ENCODE measurements at regions not wholly inside any gene's neighbourhood (a gene's known extent, or its start where the extent isn't known, plus 50 kb on each side); places are given as distances from the start of the nearest gene placed in this dataset.

GRCh38 chr11:115085461-115086210 lies 407.3 kb downstream of the NXPE2 start:
- no peaks in the 10 kb centered on the region for H3K36me3 ChIP-seq

GRCh38 chr11:115087791-115088190 lies 409.5 kb downstream of the NXPE2 start:
- no peak for TF ChIP-seq POLR2A (IDR thresholded peaks at IDR 0.05)
- no peak for TF ChIP-seq CTCF (IDR thresholded peaks at IDR 0.05)
- TF ChIP-seq POLR2AphosphoS5 (IDR thresholded peaks at IDR 0.05; ENCODE audit: insufficient read depth in 1 of 2, low read depth in 1 of 2) = no peak
- H3K27ac ChIP-seq = no peak overlapping the region
- H3K4me1 ChIP-seq = no peaks in the 10 kb centered on the region
- H3K4me3 ChIP-seq = no peak overlapping the region
- H3K9me3 ChIP-seq = no peaks in the 10 kb centered on the region
- no peak for DNase-seq (ENCODE audit: extremely low spot score in 2 of 2)
- H3K36me3 ChIP-seq = no peaks in the 10 kb centered on the region
- no peaks in the 10 kb centered on the region for H3K27me3 ChIP-seq
- intact Hi-C loops (cut with DNase I) = no loop called here

More at GRCh38 chr11:115085461-115086210, 407.3 kb downstream of the NXPE2 start:
- no peak overlapping the region for H3K27ac ChIP-seq
- H3K27me3 ChIP-seq = no peaks in the 10 kb centered on the region
- no peaks in the 10 kb centered on the region for H3K4me1 ChIP-seq
- no peak for TF ChIP-seq CTCF (IDR thresholded peaks at IDR 0.05)
- TF ChIP-seq POLR2A (IDR thresholded peaks at IDR 0.05) = no peak
- no peak for TF ChIP-seq POLR2AphosphoS5 (IDR thresholded peaks at IDR 0.05; ENCODE audit: insufficient read depth in 1 of 2, low read depth in 1 of 2)
- no peaks in the 10 kb centered on the region for H3K9me3 ChIP-seq
- H3K4me3 ChIP-seq = no peak overlapping the region
- no peak for DNase-seq (ENCODE audit: extremely low spot score in 2 of 2)
- intact Hi-C loops (cut with DNase I) = no loop called here

DNA sequence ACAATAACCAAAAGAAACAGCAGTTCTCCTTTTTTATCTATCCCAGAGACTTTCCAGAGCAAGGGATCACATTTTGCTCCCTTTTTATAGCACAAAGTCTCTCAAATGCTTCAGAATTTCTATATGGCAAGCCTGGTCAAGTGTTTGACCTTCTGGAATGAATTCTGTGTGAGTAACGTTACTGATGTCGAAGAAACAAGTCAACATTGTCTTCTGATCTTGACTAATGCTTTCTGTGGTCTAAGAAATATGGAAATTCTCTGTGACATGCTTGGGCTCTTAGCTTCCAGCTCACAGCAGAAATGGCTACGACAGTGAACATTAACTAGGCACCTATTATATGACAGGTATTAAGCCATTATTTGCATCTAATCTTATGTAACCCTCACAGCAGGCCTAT lies 411.7 kb downstream of the CADM1 start:
- H3K27ac ChIP-seq = no peak overlapping the region
- DNase-seq (ENCODE audit: extremely low spot score in 2 of 2) = no peak
- H3K4me1 ChIP-seq = no peaks in the 10 kb centered on the region
- H3K4me3 ChIP-seq = no peak overlapping the region
- TF ChIP-seq POLR2AphosphoS5 (IDR thresholded peaks at IDR 0.05; ENCODE audit: insufficient read depth in 1 of 2, low read depth in 1 of 2) = no peak
- no peak for TF ChIP-seq POLR2A (IDR thresholded peaks at IDR 0.05)
- no peak for TF ChIP-seq CTCF (IDR thresholded peaks at IDR 0.05)
- H3K27me3 ChIP-seq = no peaks in the 10 kb centered on the region
- intact Hi-C loops (cut with DNase I) = no loop called here
- no peaks in the 10 kb centered on the region for H3K9me3 ChIP-seq
- no peaks in the 10 kb centered on the region for H3K36me3 ChIP-seq

DNA sequence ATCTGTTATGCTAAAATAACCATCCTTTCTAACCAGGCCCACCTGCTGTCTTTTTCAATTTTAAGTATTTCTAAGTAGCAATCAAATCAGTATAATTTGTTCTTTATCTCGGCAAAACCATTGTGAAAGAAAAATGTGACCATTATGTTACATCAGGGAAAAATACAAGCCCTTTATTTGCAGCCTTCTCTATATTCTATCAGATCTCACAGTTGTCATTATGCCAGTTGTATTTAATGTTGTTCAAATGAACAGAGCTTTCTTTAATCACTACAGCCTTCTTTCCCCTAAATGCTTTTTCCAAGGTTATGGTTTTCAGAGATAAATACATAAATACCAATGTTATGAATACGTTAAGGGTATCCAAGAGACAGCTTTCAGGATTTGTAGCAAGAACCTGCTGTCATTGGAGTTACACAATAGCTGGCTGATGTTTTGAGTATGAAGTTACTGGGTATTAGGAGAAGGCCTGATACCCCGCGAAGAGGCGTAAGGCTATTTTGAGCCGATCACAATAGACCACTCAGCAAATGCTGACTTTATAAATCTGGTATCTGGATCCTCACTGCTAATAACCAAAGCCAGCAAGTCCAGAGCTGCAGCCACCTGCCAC lies 406.3 kb downstream of the CADM1 start:
- no peaks in the 10 kb centered on the region for H3K9me3 ChIP-seq
- intact Hi-C loops (cut with DNase I) = no loop called here
- DNase-seq (ENCODE audit: extremely low spot score in 2 of 2) = no peak
- TF ChIP-seq POLR2A (IDR thresholded peaks at IDR 0.05) (no peak), POLR2AphosphoS5 (IDR thresholded peaks at IDR 0.05; ENCODE audit: insufficient read depth in 1 of 2, low read depth in 1 of 2) (no peak)
- H3K36me3 ChIP-seq = no peaks in the 10 kb centered on the region
- no peak overlapping the region for H3K4me3 ChIP-seq
- no peaks in the 10 kb centered on the region for H3K4me1 ChIP-seq
- no peaks in the 10 kb centered on the region for H3K27me3 ChIP-seq
- H3K27ac ChIP-seq = no peak overlapping the region

DNA sequence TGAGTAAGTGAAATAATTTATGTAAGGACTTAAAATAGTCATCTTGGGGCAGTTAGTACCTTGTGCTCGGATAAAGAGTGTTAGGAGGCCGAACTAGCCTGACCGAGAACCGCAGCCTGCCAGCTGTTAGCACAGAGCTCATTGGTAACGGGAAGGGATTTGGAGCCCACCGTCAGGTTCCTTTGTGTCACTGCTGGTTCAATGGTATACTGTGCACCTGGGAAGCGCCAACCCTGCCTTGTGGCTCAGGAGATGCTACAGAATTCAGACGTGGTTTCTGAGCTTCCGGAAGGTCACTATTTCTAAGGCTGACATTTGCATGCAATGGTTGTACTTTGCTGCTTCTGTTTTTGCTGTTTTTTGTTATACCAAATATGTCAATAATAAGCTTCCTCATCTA lies 403.5 kb downstream of the CADM1 start:
- no peaks in the 10 kb centered on the region for H3K9me3 ChIP-seq
- intact Hi-C loops (cut with DNase I) = no loop called here
- H3K4me3 ChIP-seq = no peak overlapping the region
- H3K4me1 ChIP-seq = no peaks in the 10 kb centered on the region
- H3K36me3 ChIP-seq = no peaks in the 10 kb centered on the region
- no peak for DNase-seq (ENCODE audit: extremely low spot score in 2 of 2)
- TF ChIP-seq POLR2AphosphoS5 (IDR thresholded peaks at IDR 0.05; ENCODE audit: insufficient read depth in 1 of 2, low read depth in 1 of 2) (no peak), POLR2A (IDR thresholded peaks at IDR 0.05) (no peak), CTCF (IDR thresholded peaks at IDR 0.05) (no peak)
- no peak overlapping the region for H3K27ac ChIP-seq
- H3K27me3 ChIP-seq = no peaks in the 10 kb centered on the region
